ENCODE measurements at regions not wholly inside any gene's neighbourhood (a gene's known extent, or its start where the extent isn't known, plus 50 kb on each side); places are given as distances from the start of the nearest gene placed in this dataset.

- DNase-seq = no peak
Measured at GRCh38 chr1:209390764-209391163, 192.8 kb upstream of the CAMK1G start.

DNA sequence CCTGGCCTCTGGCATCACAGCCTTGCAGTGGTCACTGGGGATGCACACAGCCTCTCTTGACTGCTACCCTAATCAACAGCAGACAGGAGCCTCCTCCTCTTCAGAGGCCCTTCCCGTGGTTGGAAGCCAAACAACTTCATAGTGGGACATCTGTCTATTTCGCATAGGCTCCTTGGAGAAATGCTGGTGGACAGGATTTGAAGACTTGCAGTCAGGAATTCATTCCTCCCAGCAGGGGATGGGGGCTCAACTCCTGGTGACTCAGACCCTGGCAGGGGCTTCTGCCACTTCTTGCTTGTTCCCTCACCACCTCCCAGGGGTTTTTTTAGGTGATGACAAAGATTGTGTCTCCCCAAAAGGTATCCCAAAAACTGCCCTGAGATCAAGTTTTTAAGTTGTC, 191.7 kb upstream of the CAMK1G start:
- no peak for DNase-seq

DNA sequence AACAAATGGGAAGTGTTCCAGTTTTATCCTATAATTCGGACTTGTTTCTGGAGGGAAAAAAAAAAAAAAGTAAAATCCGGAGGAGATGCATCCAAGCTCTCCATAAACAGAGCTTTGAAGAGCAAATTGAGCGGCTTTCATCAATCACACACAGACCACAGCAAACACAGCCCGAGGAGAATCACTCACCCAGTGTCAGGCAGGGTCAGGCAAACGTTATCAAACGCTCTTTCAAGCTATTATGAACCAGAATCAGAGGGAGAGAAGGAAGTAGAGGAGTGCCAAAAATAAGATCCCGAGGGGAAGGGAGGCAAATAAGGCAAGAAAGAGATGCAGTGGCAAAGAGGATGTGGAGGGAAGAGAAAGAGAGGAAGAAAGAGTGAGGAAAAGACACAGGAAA, 188.3 kb upstream of the CAMK1G start:
- no peak for DNase-seq

- DNase-seq = no peak
Measured at GRCh38 chr1:209397371-209397770, 186.1 kb upstream of the CAMK1G start.

DNA sequence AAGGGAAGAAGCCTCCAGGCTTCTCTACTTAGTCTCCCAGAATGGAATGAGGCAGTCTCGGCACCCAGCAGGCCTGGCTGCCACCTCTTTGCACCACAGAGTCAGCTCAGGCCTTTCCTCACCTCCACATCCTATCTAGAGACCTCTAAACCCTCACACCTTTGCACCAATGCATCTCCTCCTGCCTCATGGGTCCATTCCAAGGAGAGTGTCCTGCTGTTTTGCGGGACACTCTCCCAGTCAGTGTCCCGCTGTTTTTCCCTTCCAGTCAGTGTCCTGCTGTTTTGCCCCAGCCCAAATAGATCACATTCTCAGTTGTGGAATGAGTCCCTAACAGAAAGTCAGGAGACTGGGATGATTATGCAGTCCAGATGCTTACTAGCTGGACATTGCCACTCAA, 185.6 kb upstream of the CAMK1G start:
- DNase-seq = no peak

DNA sequence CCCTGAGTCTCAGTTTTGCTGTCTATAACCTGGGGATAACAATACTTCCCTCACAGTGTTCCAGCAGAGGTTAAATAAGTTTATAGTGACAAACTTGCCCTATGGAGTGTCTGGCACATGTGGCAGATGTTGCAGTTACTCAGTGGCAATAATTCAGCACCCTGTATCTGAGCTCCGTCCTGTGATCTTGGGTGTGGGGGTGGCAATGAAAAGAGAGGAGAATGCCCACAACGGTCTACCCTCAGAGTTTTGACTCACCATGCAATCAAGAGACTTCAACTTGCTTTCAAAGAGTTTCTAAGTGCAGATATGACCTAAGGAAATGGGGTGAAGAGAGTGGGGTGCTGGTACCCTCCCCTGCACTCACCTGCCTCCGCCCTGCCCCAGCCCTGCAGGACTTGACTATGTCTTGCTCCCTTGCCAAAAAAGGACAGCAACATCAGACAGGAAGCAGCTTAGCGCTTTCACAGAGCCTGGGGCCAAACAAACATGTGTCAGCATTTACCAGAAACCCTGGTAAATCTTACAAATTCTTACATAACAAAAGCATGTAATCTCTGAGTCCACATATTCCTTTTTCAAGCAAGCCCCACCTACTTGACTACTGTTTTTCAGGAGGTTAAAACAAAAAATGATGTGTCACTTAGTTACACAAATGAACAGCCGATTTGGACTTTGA, 185.1 kb upstream of the CAMK1G start:
- no peak for DNase-seq

DNA sequence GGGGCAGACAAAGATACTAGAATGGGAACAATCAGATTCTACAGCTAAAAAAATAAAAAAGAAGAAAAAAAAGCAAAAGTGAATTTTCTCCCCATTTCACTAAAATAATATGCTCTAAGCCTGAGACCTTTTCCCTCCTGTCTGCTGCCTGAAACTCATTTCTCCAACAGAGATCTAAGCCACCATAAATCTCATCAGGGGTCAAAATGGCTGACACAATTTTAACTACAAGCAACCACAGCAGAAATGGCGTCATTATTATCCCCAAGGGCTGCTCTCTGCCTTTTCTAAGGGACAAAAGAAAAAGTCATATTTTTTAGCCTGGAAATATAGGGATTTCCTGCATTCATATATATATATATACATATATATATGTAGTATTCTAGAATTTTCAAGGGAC, 183.7 kb upstream of the CAMK1G start:
- no peak for DNase-seq

- no peak for DNase-seq
Measured at GRCh38 chr1:209400351-209401220, 182.9 kb upstream of the CAMK1G start.

GRCh38 chr1:209402697-209403096, 180.8 kb upstream of the CAMK1G start:
- DNase-seq = no peak

GRCh38 chr1:209403921-209404320, 179.6 kb upstream of the CAMK1G start:
- DNase-seq = no peak

DNA sequence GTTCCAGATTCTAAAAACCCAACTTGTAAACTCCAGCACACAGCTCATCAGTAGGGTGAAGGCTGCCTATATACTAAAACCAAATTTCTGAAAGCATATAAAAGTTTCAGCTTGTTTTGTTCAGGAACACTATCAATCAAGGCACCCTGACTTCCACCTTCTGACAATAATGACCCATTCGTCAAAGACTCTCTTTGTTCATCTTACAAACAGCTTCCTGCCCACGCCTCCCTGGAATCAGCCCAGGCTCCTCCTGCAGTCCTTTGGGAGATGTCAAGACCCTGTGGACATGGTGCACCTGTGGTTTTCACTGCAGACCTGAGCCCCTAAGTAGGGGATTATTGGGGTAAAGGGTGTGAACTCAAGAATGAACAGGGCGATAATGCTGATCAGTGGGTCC, 178.9 kb upstream of the CAMK1G start:
- no peak for DNase-seq

DNA sequence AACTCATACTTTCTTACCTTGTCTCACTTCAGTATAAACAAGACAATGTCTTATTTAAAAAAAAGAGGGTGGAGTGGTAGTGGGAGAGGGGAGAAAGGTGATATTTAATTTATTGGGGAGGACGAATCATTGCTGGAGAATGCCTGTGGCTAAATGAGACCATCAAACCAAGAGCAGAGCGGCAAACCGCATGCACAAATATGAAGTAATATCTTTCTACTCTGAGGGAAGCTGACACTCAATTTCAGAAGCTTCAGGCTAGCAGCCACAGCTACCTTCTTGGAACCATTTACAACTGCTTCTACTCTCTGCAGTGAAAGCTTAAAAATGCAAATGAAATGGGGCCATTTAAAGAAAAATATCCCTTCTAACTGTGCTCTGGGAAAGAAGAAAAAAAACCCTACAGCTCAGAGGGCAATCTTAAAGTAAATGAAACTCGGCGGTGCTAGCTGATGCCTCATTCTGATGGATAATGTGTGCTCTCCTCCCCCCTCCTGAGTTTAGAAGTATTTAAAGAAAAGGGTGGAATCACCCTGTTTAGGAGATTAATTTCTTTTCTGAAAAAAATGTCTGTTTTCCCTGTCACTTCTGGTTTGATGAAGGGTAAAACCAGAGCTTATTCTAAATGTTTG, 178.2 kb upstream of the CAMK1G start:
- DNase-seq = no peak

DNA sequence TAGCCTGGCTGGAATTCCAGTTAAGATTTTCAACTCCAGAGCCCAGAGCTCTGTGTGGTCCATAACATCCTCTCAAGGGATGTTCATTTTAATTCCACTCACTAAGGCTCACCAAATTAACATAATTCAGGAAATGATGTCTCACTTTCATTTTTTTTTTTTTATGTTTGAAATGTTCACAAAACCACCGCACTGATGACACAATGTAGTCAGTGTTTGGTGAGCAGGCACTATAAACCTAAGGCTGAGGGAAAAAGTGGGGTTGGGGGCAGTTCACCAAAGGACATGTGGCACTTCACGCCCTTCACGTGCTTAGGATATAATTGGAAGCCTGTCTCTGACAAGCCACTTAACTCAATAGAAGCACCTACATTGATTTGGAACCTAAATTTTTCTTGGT, 177.3 kb upstream of the CAMK1G start:
- DNase-seq = no peak

GRCh38 chr1:209406595-209406994, 176.9 kb upstream of the CAMK1G start:
- DNase-seq = no peak

DNA sequence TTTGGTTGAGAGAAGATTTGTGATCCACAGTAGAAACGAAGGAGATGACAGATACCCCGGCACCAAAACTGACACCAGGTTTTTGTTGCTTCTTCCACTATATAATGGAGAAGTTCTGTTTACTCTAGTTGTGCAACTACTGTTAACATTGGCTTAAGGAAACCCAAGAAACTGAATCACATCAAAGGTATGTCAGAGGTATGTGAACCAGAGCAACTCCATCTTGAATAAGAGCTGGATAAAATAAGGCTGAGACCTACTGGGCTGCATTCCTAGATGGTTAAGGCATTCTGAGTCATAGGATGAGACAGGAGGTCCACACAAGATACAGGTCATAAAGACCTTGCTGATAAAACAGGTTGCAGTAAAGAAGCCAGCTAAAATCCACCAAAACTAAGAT, 173.7 kb upstream of the CAMK1G start:
- DNase-seq = no peak

- DNase-seq = no peak
Measured at GRCh38 chr1:209411491-209411929, 172.0 kb upstream of the CAMK1G start.

GRCh38 chr1:209412036-209412435, 171.5 kb upstream of the CAMK1G start:
- DNase-seq = no peak

GRCh38 chr1:209412566-209412965, 170.9 kb upstream of the CAMK1G start:
- no peak for DNase-seq

GRCh38 chr1:209413062-209413461, 170.5 kb upstream of the CAMK1G start:
- DNase-seq = no peak

- DNase-seq = no peak
Measured at GRCh38 chr1:209414803-209415329, 168.6 kb upstream of the CAMK1G start.

DNA sequence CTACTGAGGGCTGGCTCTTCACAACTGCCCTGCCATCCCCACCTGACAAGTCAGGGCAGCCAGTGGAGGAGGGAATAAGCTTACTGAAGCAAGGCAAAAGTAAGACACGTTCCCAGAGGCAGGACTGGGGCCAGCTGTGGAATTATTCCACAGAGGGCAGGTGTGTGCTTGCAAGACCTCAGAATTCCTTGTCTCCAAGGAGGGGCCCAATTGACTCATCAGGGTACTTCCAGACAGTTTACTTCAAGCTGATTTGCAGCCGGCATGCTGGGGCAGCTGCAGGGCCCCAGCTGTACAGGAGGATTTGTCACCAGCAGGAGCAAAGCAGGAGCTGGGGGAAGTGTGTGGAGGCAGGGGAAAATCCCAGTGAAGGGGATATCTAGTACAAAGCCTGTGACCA, 167.5 kb upstream of the CAMK1G start:
- no peak for DNase-seq

DNA sequence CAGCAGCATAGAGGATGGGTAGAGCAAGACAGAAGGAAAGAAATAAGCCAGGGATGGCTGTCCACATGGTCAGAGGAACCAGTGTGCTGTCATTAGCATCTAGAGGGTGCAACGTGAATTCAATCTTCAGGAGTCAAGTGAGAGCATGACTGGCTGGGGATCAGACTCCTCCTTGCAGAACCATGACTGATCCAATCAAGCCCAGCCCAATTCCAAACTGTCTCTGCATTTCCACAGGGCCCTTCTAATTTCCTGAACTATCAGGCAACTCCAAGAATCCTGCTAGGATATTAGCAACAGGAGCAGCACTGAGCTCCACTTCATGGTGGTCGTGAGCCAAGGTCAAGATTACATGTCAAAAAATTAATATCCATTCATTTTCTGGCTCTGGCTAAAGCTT, 166.8 kb upstream of the CAMK1G start:
- no peak for DNase-seq

DNA sequence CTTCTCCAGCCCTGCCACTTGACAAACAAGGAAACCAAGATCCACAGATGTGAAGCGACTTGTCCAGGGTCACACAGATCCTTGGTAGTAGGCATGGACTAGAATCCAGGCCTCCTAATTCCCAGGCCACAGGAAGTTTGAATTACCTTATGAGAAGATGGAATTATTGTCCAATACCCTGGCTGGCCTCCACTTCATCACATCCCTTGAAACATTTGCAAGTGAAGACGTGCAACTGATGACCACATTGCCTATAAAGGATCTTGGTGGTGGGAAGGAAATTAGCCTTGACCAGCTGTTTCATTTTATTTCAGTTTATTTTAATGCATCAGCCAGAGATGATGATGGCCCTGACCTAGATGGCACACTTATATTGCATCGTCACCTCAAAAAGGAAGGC, 165.8 kb upstream of the CAMK1G start:
- DNase-seq = no peak

DNA sequence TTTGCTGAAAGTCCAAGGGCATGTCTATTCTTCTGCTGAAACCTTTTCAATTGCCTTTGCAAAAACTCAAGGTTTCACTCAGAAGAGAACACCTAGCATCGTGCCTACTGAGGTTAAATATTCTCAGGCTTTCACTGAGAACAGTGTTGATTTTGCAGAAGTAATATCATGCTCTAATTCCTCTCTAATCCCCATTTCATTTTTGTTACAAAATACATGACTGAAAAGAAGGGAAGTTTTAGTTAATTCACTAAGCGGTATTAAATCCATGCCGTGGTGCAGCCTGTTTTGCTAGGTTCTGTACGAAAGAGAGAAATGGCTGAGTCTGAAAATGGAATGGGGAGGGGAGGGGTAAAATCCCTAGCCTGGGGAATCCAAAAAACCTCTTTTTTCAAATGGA, 163.2 kb upstream of the CAMK1G start:
- DNase-seq = no peak
